ENCODE measurements at regions not wholly inside any gene's neighbourhood (a gene's known extent, or its start where the extent isn't known, plus 50 kb on each side); places are given as distances from the start of the nearest gene placed in this dataset.

DNA sequence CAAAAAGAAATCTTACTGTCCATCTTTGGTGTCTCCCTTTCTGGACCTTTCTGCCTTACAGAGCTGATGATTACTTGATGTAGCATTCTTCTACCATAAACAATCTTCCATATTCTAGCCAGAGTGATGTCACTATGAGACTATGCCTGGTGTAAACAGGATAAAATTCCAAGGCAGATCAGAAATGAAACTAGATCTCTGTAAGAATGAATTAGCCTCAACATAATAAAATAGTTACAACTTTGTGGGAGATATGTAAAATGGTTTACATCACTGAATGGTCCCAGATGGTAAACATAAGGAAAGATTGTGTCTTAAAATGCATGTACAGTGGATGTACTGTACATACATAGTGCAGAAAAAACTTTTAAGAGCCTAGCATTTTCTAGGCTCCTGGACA lies 112.3 kb upstream of the ZNF521 start:
- Histone ChIP-seq H3K27ac (ENCODE audit: low read length) (no peak overlapping the region), H3K4me1 (ENCODE audit: low read length) (no peaks in the 10 kb centered on the region), H2AFZ (ENCODE audit: low read length) (no peak overlapping the region), H3K79me2 (ENCODE audit: low read length) (no peaks in the 10 kb centered on the region), H3K4me2 (ENCODE audit: low read depth, low read length, poor library complexity, severe bottlenecking) (no peak overlapping the region), H3K9ac (ENCODE audit: low read length) (no peak overlapping the region), H4K20me1 (ENCODE audit: insufficient read depth, low read depth, low read length) (no peaks in the 10 kb centered on the region), H3K36me3 (ENCODE audit: insufficient read depth, low read length) (no peaks in the 10 kb centered on the region), H3K4me3 (ENCODE audit: low read length) (no peak overlapping the region), H3K27me3 (ENCODE audit: low read length) (no peaks in the 10 kb centered on the region), H3K9me3 (ENCODE audit: low read length) (no peaks in the 10 kb centered on the region), H3K9me2 (replicated peaks; ENCODE audit: insufficient read depth, low read length) (no peaks in the 10 kb centered on the region)
- no peak for DNase-seq

DNA sequence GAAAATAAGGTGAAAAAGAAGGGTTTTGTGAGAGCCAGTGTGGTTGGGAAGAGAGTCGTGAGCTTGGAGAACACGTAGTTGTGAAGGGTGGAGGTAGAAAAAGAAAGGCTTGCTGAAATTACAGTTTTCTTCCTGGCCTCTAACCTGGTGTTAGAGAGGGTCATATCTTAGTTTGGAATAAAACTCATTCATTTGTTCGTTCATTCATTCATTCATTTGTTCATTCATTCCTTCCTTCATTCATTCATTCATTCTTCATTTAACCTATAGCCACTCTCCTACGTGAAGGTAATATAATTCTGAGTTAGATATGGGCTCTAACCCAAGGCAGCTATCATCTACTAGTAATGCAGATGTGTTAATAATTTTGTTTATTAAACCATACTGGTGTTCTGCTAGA lies 111.8 kb upstream of the ZNF521 start:
- Histone ChIP-seq H3K27ac (ENCODE audit: low read length) (no peak overlapping the region), H3K9me2 (replicated peaks; ENCODE audit: insufficient read depth, low read length) (no peaks in the 10 kb centered on the region), H3K9me3 (ENCODE audit: low read length) (no peaks in the 10 kb centered on the region), H3K4me1 (ENCODE audit: low read length) (no peaks in the 10 kb centered on the region), H3K9ac (ENCODE audit: low read length) (no peak overlapping the region), H3K4me2 (ENCODE audit: low read depth, low read length, poor library complexity, severe bottlenecking) (no peak overlapping the region), H3K27me3 (ENCODE audit: low read length) (no peaks in the 10 kb centered on the region), H4K20me1 (ENCODE audit: insufficient read depth, low read depth, low read length) (no peaks in the 10 kb centered on the region), H3K4me3 (ENCODE audit: low read length) (no peak overlapping the region), H3K79me2 (ENCODE audit: low read length) (no peaks in the 10 kb centered on the region), H3K36me3 (ENCODE audit: insufficient read depth, low read length) (no peaks in the 10 kb centered on the region), H2AFZ (ENCODE audit: low read length) (no peak overlapping the region)
- no peak for DNase-seq

DNA sequence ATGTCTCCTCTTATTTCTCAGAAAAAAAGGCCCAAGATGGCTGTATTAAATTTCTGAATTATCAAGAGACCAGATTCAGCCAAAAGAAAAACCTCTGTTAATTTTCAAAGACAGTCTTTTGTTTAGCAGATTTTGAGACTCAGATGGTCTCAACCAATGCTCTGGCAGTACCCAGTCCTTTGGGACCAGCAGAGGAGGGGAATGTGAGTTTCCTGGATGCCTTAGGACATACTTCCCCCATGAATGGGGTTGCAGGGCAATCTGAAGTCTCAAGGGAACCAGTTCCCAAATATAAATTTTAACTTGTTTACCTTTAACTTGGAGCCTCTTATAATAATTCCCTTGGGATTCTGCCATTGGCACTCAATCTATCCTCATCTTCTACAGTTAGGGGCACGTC lies 107.8 kb upstream of the ZNF521 start:
- no peaks in the 10 kb centered on the region for H3K4me1 ChIP-seq (ENCODE audit: low read length)

DNA sequence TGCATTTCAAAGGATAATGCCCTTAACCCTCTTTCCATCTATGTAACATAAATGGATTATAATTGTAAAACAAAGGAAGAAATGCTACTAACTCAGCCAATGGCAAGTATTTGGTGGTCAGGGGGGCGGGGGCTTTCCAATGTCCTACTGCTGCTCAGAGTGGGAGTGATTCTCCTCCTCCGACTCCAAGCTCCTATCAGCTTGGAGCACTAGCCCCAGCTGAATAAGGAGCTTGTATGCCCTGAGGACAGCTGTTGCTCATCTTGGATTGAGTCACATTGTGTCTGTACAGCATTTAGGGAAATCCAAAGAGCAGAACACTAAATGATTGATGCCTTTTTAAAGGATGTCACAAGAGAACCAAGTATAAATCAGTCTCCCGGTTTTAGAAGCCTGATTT lies 105.6 kb upstream of the ZNF521 start:
- Histone ChIP-seq H4K20me1 (ENCODE audit: insufficient read depth, low read depth, low read length) (no peaks in the 10 kb centered on the region), H3K36me3 (ENCODE audit: insufficient read depth, low read length) (no peaks in the 10 kb centered on the region), H3K4me1 (ENCODE audit: low read length) (no peaks in the 10 kb centered on the region), H3K27ac (ENCODE audit: low read length) (no peak overlapping the region), H3K9me2 (replicated peaks; ENCODE audit: insufficient read depth, low read length) (no peaks in the 10 kb centered on the region), H3K79me2 (ENCODE audit: low read length) (no peaks in the 10 kb centered on the region), H3K27me3 (ENCODE audit: low read length) (no peaks in the 10 kb centered on the region), H3K9ac (ENCODE audit: low read length) (no peak overlapping the region), H3K4me3 (ENCODE audit: low read length) (no peak overlapping the region), H3K4me2 (ENCODE audit: low read depth, low read length, poor library complexity, severe bottlenecking) (no peak overlapping the region), H3K9me3 (ENCODE audit: low read length) (no peaks in the 10 kb centered on the region), H2AFZ (ENCODE audit: low read length) (no peak overlapping the region)
- no peak for DNase-seq

More for the DNA sequence above, 107.8 kb upstream of the ZNF521 start:
- no peaks in the 10 kb centered on the region for H3K36me3 ChIP-seq (ENCODE audit: insufficient read depth, low read length)
- H3K27ac ChIP-seq (ENCODE audit: low read length) = no peak overlapping the region
- no peak for DNase-seq
- H3K9me3 ChIP-seq (ENCODE audit: low read length) = no peaks in the 10 kb centered on the region
- H4K20me1 ChIP-seq (ENCODE audit: insufficient read depth, low read depth, low read length) = no peaks in the 10 kb centered on the region
- no peak overlapping the region for H3K9ac ChIP-seq (ENCODE audit: low read length)
- H3K4me2 ChIP-seq (ENCODE audit: low read depth, low read length, poor library complexity, severe bottlenecking) = no peak overlapping the region
- no peaks in the 10 kb centered on the region for H3K27me3 ChIP-seq (ENCODE audit: low read length)
- H2AFZ ChIP-seq (ENCODE audit: low read length) = no peak overlapping the region
- no peaks in the 10 kb centered on the region for H3K9me2 ChIP-seq (replicated peaks; ENCODE audit: insufficient read depth, low read length)
- no peak overlapping the region for H3K4me3 ChIP-seq (ENCODE audit: low read length)
- H3K79me2 ChIP-seq (ENCODE audit: low read length) = no peaks in the 10 kb centered on the region

DNA sequence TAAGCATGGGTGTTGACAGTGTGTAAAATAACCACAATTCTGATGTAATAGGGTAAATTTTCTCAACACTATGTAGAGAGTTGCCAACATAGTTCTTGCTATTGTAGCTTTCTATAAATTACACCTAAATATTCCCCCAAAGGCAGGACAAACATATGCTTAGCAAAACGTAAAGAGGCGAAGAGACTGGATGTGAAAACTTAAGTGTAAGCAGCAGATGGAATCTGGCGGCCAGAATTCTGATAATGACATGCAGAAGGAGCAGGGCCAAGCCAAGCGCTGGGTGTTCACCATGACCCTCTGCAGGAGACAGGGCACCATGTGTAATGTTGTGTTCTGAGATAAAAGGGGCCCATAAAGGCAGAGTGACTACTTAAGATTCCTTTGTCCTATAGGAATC lies 105.2 kb upstream of the ZNF521 start:
- H3K4me1 ChIP-seq (ENCODE audit: low read length) = no peaks in the 10 kb centered on the region
- no peak overlapping the region for H2AFZ ChIP-seq (ENCODE audit: low read length)
- no peak for DNase-seq
- no peaks in the 10 kb centered on the region for H3K9me2 ChIP-seq (replicated peaks; ENCODE audit: insufficient read depth, low read length)
- no peak overlapping the region for H3K4me3 ChIP-seq (ENCODE audit: low read length)
- H3K9me3 ChIP-seq (ENCODE audit: low read length) = no peaks in the 10 kb centered on the region
- no peaks in the 10 kb centered on the region for H4K20me1 ChIP-seq (ENCODE audit: insufficient read depth, low read depth, low read length)
- H3K27ac ChIP-seq (ENCODE audit: low read length) = no peak overlapping the region
- H3K79me2 ChIP-seq (ENCODE audit: low read length) = no peaks in the 10 kb centered on the region
- no peak overlapping the region for H3K9ac ChIP-seq (ENCODE audit: low read length)
- no peaks in the 10 kb centered on the region for H3K27me3 ChIP-seq (ENCODE audit: low read length)
- H3K4me2 ChIP-seq (ENCODE audit: low read depth, low read length, poor library complexity, severe bottlenecking) = no peak overlapping the region
- H3K36me3 ChIP-seq (ENCODE audit: insufficient read depth, low read length) = no peaks in the 10 kb centered on the region

DNA sequence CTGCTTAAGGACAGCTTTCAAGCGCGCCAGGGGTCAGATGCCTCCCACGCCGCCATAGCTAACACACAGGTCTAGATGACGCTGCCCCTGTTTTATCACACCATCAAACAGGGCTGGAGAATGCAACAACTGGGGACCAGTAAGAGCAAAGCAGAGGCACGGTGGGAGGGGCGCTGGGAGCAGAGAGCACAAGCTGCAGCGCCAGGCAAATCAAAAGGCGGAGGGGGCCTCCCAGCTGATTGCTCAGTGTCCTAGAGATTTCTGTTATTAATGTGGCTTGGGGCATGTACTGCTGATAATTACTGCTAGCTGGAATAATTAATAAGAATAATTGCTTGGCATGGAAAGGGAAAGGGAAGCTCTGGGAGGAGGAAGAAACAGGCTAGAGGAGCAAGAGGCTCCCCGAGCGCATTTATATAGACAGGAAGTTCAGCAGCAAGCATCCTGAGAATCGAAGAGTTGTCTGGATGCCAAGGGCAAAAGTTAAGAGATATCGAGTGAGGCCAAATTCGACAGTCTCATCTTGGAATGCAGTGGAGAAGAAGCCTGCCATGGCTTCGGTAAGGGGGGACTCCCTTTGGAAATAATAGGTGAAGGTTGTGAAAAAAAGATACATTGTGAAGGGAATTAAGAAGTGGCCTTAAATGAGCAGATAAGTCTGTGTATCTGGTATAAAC lies 104.5 kb upstream of the ZNF521 start:
- Histone ChIP-seq H3K9ac (ENCODE audit: low read length) (no peak overlapping the region), H3K27me3 (ENCODE audit: low read length) (no peaks in the 10 kb centered on the region), H3K79me2 (ENCODE audit: low read length) (no peaks in the 10 kb centered on the region), H3K27ac (ENCODE audit: low read length) (no peak overlapping the region), H3K4me1 (ENCODE audit: low read length) (no peaks in the 10 kb centered on the region), H3K36me3 (ENCODE audit: insufficient read depth, low read length) (no peaks in the 10 kb centered on the region), H3K9me2 (replicated peaks; ENCODE audit: insufficient read depth, low read length) (no peaks in the 10 kb centered on the region), H3K4me3 (ENCODE audit: low read length) (no peak overlapping the region), H2AFZ (ENCODE audit: low read length) (no peak overlapping the region), H3K9me3 (ENCODE audit: low read length) (no peaks in the 10 kb centered on the region), H4K20me1 (ENCODE audit: insufficient read depth, low read depth, low read length) (no peaks in the 10 kb centered on the region), H3K4me2 (ENCODE audit: low read depth, low read length, poor library complexity, severe bottlenecking) (no peak overlapping the region)
- no peak for DNase-seq

DNA sequence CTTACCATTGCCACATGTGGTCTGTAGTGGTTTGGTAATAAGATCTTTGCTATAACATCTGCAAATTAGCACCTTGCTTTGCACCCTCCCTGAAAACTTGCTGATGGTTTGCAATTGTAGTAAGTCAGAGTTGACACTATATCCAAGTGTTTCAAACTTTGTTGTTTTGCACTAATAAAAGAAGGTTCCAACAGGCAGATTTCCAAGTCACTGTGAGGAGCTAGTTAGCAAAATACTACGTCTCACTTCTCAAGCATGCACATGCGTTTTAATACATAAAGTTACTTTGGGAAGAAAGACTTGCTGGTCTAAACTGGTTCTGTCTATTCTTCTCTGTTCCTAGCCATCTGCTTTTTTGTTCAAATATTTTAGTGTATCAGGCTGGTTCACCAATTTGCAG lies 103.7 kb upstream of the ZNF521 start:
- H3K27ac ChIP-seq (ENCODE audit: low read length) = no peak overlapping the region
- H3K27me3 ChIP-seq (ENCODE audit: low read length) = no peaks in the 10 kb centered on the region
- H3K4me3 ChIP-seq (ENCODE audit: low read length) = no peak overlapping the region
- H3K36me3 ChIP-seq (ENCODE audit: insufficient read depth, low read length) = no peaks in the 10 kb centered on the region
- H3K9me2 ChIP-seq (replicated peaks; ENCODE audit: insufficient read depth, low read length) = no peaks in the 10 kb centered on the region
- H3K4me2 ChIP-seq (ENCODE audit: low read depth, low read length, poor library complexity, severe bottlenecking) = no peak overlapping the region
- H3K4me1 ChIP-seq (ENCODE audit: low read length) = no peaks in the 10 kb centered on the region
- H3K9me3 ChIP-seq (ENCODE audit: low read length) = no peaks in the 10 kb centered on the region
- no peak overlapping the region for H3K9ac ChIP-seq (ENCODE audit: low read length)
- no peaks in the 10 kb centered on the region for H3K79me2 ChIP-seq (ENCODE audit: low read length)
- no peak for DNase-seq
- no peaks in the 10 kb centered on the region for H4K20me1 ChIP-seq (ENCODE audit: insufficient read depth, low read depth, low read length)
- H2AFZ ChIP-seq (ENCODE audit: low read length) = no peak overlapping the region

DNA sequence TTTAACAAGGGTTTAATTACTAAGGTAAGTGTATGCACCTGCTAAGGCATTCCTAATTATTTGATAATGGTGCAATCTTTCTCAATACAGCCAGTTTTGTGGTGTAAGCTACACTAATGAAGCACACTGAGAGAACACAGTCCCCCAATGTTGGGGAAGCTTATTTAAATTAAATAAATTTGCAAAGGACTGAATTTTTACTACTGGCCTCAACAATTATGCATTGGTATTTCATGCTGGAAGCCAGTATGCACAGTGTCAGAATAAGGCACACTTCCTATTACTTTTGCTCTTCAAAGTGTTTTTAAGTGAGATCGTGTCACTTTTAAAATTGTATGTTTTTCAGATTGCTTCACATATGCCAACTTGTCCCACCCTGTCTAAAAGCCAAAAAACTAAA lies 103.2 kb upstream of the ZNF521 start:
- no peaks in the 10 kb centered on the region for H3K9me3 ChIP-seq (ENCODE audit: low read length)
- H3K27ac ChIP-seq (ENCODE audit: low read length) = no peak overlapping the region
- H3K36me3 ChIP-seq (ENCODE audit: insufficient read depth, low read length) = no peaks in the 10 kb centered on the region
- no peak overlapping the region for H3K9ac ChIP-seq (ENCODE audit: low read length)
- no peak overlapping the region for H3K4me3 ChIP-seq (ENCODE audit: low read length)
- H3K4me2 ChIP-seq (ENCODE audit: low read depth, low read length, poor library complexity, severe bottlenecking) = no peak overlapping the region
- no peaks in the 10 kb centered on the region for H4K20me1 ChIP-seq (ENCODE audit: insufficient read depth, low read depth, low read length)
- H3K4me1 ChIP-seq (ENCODE audit: low read length) = no peaks in the 10 kb centered on the region
- H3K9me2 ChIP-seq (replicated peaks; ENCODE audit: insufficient read depth, low read length) = no peaks in the 10 kb centered on the region
- DNase-seq = no peak
- no peak overlapping the region for H2AFZ ChIP-seq (ENCODE audit: low read length)
- H3K79me2 ChIP-seq (ENCODE audit: low read length) = no peaks in the 10 kb centered on the region
- no peaks in the 10 kb centered on the region for H3K27me3 ChIP-seq (ENCODE audit: low read length)

DNA sequence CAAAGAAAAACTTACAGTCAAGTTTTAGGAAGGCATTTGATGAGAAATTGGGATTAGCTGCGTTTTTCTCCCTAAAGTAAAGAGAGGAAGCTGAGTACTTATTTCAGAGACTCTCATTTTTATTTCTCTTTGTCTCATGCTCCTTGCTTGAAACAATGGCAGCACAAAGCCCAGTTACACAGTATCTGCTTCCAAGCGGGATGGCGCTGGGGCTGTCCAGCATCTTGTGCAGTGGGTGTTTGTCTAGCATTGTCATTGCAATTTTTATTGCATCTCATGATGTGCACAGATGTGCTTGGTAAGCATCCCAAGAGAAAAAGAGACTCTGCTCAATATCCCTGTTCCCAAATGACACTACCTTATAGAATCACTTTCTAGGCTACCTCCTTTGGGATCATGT lies 102.8 kb upstream of the ZNF521 start:
- Histone ChIP-seq H3K27me3 (ENCODE audit: low read length) (no peaks in the 10 kb centered on the region), H3K4me2 (ENCODE audit: low read depth, low read length, poor library complexity, severe bottlenecking) (no peak overlapping the region), H3K9me3 (ENCODE audit: low read length) (no peaks in the 10 kb centered on the region), H3K27ac (ENCODE audit: low read length) (no peak overlapping the region), H3K4me3 (ENCODE audit: low read length) (no peak overlapping the region), H3K9me2 (replicated peaks; ENCODE audit: insufficient read depth, low read length) (no peaks in the 10 kb centered on the region), H3K36me3 (ENCODE audit: insufficient read depth, low read length) (no peaks in the 10 kb centered on the region), H3K79me2 (ENCODE audit: low read length) (no peaks in the 10 kb centered on the region), H3K4me1 (ENCODE audit: low read length) (no peaks in the 10 kb centered on the region), H4K20me1 (ENCODE audit: insufficient read depth, low read depth, low read length) (no peaks in the 10 kb centered on the region), H2AFZ (ENCODE audit: low read length) (no peak overlapping the region), H3K9ac (ENCODE audit: low read length) (no peak overlapping the region)
- no peak for DNase-seq

All from Karpas-422 (cell line).